Thoracic aorta (tissue), 2 donors: ENCODE measurements at regions not wholly inside any gene's neighbourhood (a gene's known extent, or its start where the extent isn't known, plus 50 kb on each side); places are given as distances from the start of the nearest gene placed in this dataset.

Source experiments
- ATAC-seq: fragments of 150-250 bp; one replicate; pipeline ENCODE4 v1.8.0; 2017; ENCODE audit warnings: low read depth; ENCODE audit not compliant: insufficient number of reproducible peaks, low FRiP score
- DNase-seq: peaks from one replicate; pipeline ENCODE4 v3.0.0-alpha.2; 2020; ENCODE audit warnings: low spot score
- H3K27ac ChIP-seq, 2 donors: fragments of 200-600 bp; sonication (generic); 1 replicate in 1 of 2; 2 replicates in 1 of 2; pipeline ENCODE4 v1.5.1; 2016; ENCODE audit warnings: mild to moderate bottlenecking in 2 of 2, moderate library complexity in 2 of 2
- H3K27me3 ChIP-seq: fragments of 200-600 bp; sonication (generic); replicated peaks from 2 replicates; pipeline ENCODE4 v1.6.0; 2016; ENCODE audit warnings: mild to moderate bottlenecking; ENCODE audit not compliant: insufficient read depth
- H3K36me3 ChIP-seq: fragments of 200-600 bp; sonication (generic); one replicate; pipeline ENCODE4 v1.5.1; 2016
- H3K4me1 ChIP-seq, 2 donors: fragments of 200-600 bp; sonication (generic); 1 replicate in 1 of 2; 2 replicates in 1 of 2; pipeline versions ENCODE4 v1.5.1 to v1.6.0; 2016; ENCODE audit warnings: low read depth in 2 of 2, mild to moderate bottlenecking in 1 of 2; ENCODE audit not compliant: control insufficient read depth in 1 of 2
- H3K4me3 ChIP-seq: fragments of 200-600 bp; sonication (generic); 2 replicates; pipeline ENCODE4 v1.5.1; 2016; ENCODE audit warnings: mild to moderate bottlenecking
- H3K9me3 ChIP-seq: fragments of 200-600 bp; sonication (generic); 2 replicates; pipeline ENCODE4 v1.5.1; 2016
- TF ChIP-seq, protein P1 (sequence below): fragments of 200-600 bp; sonication (generic); IDR thresholded peaks from one replicate; pipeline ENCODE4 v1.5.1; 2019; ENCODE audit warnings: antibody characterized with exemption

DNA sequence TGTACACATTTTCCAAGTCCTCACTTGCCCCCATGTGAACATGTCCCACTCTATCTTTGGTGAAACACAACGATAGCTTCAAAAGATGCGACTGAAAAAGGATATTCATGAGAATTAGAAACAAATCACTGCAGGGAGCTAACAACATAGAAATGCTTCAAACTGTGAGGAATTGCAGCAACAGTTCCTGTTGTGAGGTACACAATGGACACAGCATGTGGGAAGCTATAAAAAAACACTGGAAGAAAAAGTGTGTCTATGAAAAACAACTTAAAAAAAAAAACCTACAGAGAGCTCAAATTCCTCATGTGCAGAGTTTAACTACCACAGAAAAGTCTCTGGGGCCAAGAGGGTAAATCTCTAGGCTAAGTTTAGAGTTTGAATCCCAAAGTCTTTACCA, 51.6 kb upstream of the BLTP1 start:
- Histone ChIP-seq H3K27me3 (no peaks in the 10 kb centered on the region), H3K9me3 (no peaks in the 10 kb centered on the region), H3K27ac (no peak overlapping the region), H3K4me1 (no peaks in the 10 kb centered on the region), H3K36me3 (no peaks in the 10 kb centered on the region), H3K4me3 (no peak overlapping the region)
- ATAC-seq (no peak), DNase-seq (no peak)
- TF ChIP-seq, protein P1, sequence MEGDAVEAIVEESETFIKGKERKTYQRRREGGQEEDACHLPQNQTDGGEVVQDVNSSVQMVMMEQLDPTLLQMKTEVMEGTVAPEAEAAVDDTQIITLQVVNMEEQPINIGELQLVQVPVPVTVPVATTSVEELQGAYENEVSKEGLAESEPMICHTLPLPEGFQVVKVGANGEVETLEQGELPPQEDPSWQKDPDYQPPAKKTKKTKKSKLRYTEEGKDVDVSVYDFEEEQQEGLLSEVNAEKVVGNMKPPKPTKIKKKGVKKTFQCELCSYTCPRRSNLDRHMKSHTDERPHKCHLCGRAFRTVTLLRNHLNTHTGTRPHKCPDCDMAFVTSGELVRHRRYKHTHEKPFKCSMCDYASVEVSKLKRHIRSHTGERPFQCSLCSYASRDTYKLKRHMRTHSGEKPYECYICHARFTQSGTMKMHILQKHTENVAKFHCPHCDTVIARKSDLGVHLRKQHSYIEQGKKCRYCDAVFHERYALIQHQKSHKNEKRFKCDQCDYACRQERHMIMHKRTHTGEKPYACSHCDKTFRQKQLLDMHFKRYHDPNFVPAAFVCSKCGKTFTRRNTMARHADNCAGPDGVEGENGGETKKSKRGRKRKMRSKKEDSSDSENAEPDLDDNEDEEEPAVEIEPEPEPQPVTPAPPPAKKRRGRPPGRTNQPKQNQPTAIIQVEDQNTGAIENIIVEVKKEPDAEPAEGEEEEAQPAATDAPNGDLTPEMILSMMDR, result no peak

DNA sequence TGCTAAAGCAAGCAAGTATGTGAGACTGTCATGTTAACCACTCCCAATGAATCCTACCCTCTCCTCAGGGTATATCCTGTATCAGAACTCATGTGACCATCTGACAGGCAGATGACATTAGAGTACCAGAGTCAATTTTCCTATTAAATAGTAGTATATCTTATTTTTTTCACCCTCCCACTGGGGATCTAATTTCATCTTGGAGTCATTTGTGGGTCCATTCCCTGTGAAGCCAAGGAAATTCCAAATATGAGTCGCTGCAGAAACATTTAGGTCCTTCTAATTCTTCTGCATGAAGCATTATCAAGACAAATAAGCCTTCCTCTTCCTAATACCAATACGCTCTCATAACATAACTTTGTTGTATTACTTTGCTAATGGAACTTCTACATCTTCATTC, 52.2 kb upstream of the BLTP1 start:
- ATAC-seq (no peak), DNase-seq (no peak)
- Histone ChIP-seq H3K27me3 (no peaks in the 10 kb centered on the region), H3K27ac (no peak overlapping the region), H3K36me3 (no peaks in the 10 kb centered on the region), H3K9me3 (no peaks in the 10 kb centered on the region), H3K4me3 (no peak overlapping the region), H3K4me1 (no peaks in the 10 kb centered on the region)
- TF ChIP-seq, protein P1, result no peak

DNA sequence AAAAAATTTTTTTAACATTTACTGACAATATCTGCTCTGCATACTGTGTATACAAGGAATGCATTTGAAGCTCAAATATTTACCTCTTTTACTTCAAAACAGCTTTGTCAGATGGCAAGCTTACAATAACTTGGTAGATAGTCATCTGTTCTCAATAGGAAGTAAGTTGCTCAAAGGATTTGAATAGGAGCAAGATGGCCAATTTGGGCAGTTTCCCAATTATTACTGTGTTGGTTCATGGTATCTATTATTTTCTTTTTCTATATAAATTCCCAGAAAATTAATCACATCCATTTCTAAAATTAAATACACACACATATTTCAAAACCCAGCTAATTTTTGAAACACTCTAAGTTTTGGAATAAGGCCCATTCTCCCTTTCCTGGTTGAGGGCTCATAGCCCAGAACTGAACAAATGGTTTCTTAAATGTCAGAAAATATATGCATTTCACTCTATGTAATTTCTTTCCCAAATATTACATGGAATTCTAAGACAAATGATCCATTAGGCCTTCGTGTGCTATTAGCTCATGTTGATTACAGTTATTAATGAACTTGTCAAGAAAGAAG, 60.2 kb upstream of the BLTP1 start:
- Histone ChIP-seq H3K27me3 (no peaks in the 10 kb centered on the region), H3K36me3 (no peaks in the 10 kb centered on the region), H3K27ac (no peak overlapping the region), H3K9me3 (no peaks in the 10 kb centered on the region), H3K4me1 (no peaks in the 10 kb centered on the region), H3K4me3 (no peak overlapping the region)
- no peak for DNase-seq
- no peak for ATAC-seq
- TF ChIP-seq, protein P1, result no peak

DNA sequence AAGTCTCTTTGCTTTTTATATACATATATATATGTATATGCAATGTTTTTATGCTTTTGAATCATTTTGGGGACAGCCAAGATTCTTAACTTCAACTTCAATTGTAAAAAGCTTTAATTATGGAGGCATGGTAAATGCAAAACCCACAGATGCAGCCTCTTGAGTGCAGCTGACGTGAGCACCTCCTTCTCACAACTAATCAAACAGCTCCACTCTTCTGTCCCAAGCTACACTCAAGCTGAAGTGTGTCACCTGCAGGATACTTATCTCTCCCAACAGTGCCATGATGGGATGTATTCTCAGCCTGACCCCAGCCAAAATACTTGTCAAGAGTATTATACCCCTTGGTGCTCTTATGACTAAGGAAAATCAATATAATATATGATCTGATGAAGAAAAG, 60.7 kb upstream of the BLTP1 start:
- Histone ChIP-seq H3K36me3 (no peaks in the 10 kb centered on the region), H3K27me3 (no peaks in the 10 kb centered on the region), H3K27ac (no peak overlapping the region), H3K4me3 (no peak overlapping the region), H3K4me1 (no peaks in the 10 kb centered on the region), H3K9me3 (no peaks in the 10 kb centered on the region)
- TF ChIP-seq, protein P1, result no peak
- DNase-seq (no peak), ATAC-seq (no peak)

DNA sequence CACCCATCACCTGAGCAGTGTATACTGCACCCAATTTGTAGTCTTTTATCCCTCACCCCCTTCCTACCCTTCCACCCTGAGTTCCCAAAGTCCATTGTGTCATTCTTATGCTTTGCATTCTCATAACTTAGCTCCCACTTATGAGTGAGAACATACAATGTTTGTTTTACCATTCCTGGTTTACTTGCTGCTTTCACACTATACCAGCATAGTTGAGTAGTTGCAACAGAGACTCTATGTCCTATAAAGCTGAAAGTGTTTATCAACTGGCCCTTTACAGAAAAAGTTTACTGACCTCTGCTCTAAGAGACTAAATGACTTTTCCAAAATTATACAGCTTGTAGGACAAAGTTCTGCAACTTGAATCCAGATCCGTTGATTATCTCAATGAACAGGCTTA, 61.1 kb upstream of the BLTP1 start:
- H3K36me3 ChIP-seq, result no peaks in the 10 kb centered on the region
- no peak overlapping the region for H3K4me3 ChIP-seq
- no peak overlapping the region for H3K27ac ChIP-seq
- no peaks in the 10 kb centered on the region for H3K4me1 ChIP-seq
- no peaks in the 10 kb centered on the region for H3K27me3 ChIP-seq
- no peaks in the 10 kb centered on the region for H3K9me3 ChIP-seq
- ATAC-seq (no peak), DNase-seq (no peak)
- TF ChIP-seq, protein P1, result no peak
